Transverse colon (tissue), 4 donors: ENCODE measurements at regions not wholly inside any gene's neighbourhood (a gene's known extent, or its start where the extent isn't known, plus 50 kb on each side); places are given as distances from the start of the nearest gene placed in this dataset.

Source experiments
- CTCF ChIP-seq, 5 experiments: fragments of 200-600 bp in 3 of 5; fragments of 450-650 bp in 2 of 5; sonication (generic) in 3 of 5; IDR thresholded peaks; 1 replicate in 2 of 5; 2 replicates in 3 of 5; pipeline ENCODE4 v1.5.1; 2016 to 2017; ENCODE audit warnings: antibody characterized with exemption in 5 of 5, inconsistent platforms in 3 of 5, mild to moderate bottlenecking in 2 of 5, moderate library complexity in 1 of 5
- EP300 ChIP-seq: sonication (generic); formaldehyde crosslinking; IDR thresholded peaks from one replicate; pipeline ENCODE4 v1.6.1; 2017; ENCODE audit warnings: antibody characterized with exemption, low read depth
- POLR2AphosphoS5 ChIP-seq, 3 donors: sonication (generic); formaldehyde crosslinking; IDR thresholded peaks; one replicate each; pipeline ENCODE4 v1.6.1; 2016; ENCODE audit warnings: antibody characterized with exemption in 3 of 3

- TF ChIP-seq CTCF (IDR thresholded peaks at IDR 0.05), result no peak
- no peak for TF ChIP-seq POLR2AphosphoS5 (IDR thresholded peaks at IDR 0.05)
- TF ChIP-seq EP300, result no peak
Measured at GRCh38 chr1:163747855-163748254, 426.1 kb downstream of the NUF2 start.
